RCC 7860 (cell line): ENCODE measurements at regions not wholly inside any gene's neighbourhood (a gene's known extent, or its start where the extent isn't known, plus 50 kb on each side); places are given as distances from the start of the nearest gene placed in this dataset.
"Not testable (repeated sequence)": the region's sequence is repeated elsewhere in the genome, so short reads cannot be mapped to it uniquely, and the experiment has no call there.

Source experiments
- DNase-seq: peaks from one replicate; pipeline ENCODE4 v3.0.0-alpha.2; 2015; ENCODE audit warnings: low spot score
- FAIRE-seq: peaks from 2 replicates; lab custom pipeline; 2012; peaks lifted over from hg19 to GRCh38; lab: Jason Lieb, UNC

- FAIRE-seq (no peak), DNase-seq (no peak)
Observed at GRCh38 chr7:13067036-13067435, 379.6 kb downstream of the ARL4A start.

- FAIRE-seq (no peak), DNase-seq (no peak)
Observed at GRCh38 chr7:13068032-13068431, 380.6 kb downstream of the ARL4A start.

- FAIRE-seq (no peak), DNase-seq (no peak)
Observed at GRCh38 chr7:13069841-13070240, 382.4 kb downstream of the ARL4A start.

- DNase-seq (no peak), FAIRE-seq (no peak)
Observed at GRCh38 chr7:13072014-13072413, 384.6 kb downstream of the ARL4A start.

GRCh38 chr7:13077466-13077865 is 390.0 kb downstream of the ARL4A start:
- peak; percentile 23 for DNase-seq
- FAIRE-seq = peak; percentile 75

GRCh38 chr7:13078105-13078504 is 390.7 kb downstream of the ARL4A start:
- no peak for FAIRE-seq

GRCh38 chr7:13090959-13091358 is 403.5 kb downstream of the ARL4A start:
- FAIRE-seq = no peak
- DNase-seq = no peak

More at GRCh38 chr7:13078105-13078504, 390.7 kb downstream of the ARL4A start:
- no peak for DNase-seq

GRCh38 chr7:13091974-13092707 is 404.7 kb downstream of the ARL4A start:
- no peak for DNase-seq
- no peak for FAIRE-seq

GRCh38 chr7:13092708-13093005 is 405.2 kb downstream of the ARL4A start:
- DNase-seq (no peak), FAIRE-seq (no peak)

GRCh38 chr7:13093160-13093559 is 405.7 kb downstream of the ARL4A start:
- no peak for FAIRE-seq

GRCh38 chr7:13097499-13097898 is 410.1 kb downstream of the ARL4A start:
- DNase-seq (no peak), FAIRE-seq (no peak)

More at GRCh38 chr7:13093160-13093559, 405.7 kb downstream of the ARL4A start:
- no peak for DNase-seq

- no peak for DNase-seq
- no peak for FAIRE-seq
Observed at GRCh38 chr7:13098161-13098560, 410.7 kb downstream of the ARL4A start.

GRCh38 chr7:13099154-13099795 is 411.8 kb downstream of the ARL4A start:
- DNase-seq = peak; percentile 62
- no peak for FAIRE-seq

- DNase-seq = no peak
- FAIRE-seq = no peak
Observed at GRCh38 chr7:13104128-13104527, 416.7 kb downstream of the ARL4A start.

- DNase-seq (no peak), FAIRE-seq (no peak)
Observed at GRCh38 chr7:13105209-13105608, 417.8 kb downstream of the ARL4A start.

- FAIRE-seq = no peak
- no peak for DNase-seq
Observed at GRCh38 chr7:13106513-13106912, 419.1 kb downstream of the ARL4A start.

GRCh38 chr7:13107291-13107690 is 419.9 kb downstream of the ARL4A start:
- FAIRE-seq (no peak), DNase-seq (no peak)

GRCh38 chr7:13108061-13108460 is 420.6 kb downstream of the ARL4A start:
- FAIRE-seq (no peak), DNase-seq (no peak)

- FAIRE-seq = no peak
- no peak for DNase-seq
Observed at GRCh38 chr7:13109201-13109600, 421.8 kb downstream of the ARL4A start.

GRCh38 chr7:13110107-13110506 is 422.7 kb downstream of the ARL4A start:
- no peak for DNase-seq
- no peak for FAIRE-seq

GRCh38 chr7:13111230-13111629 is 423.8 kb downstream of the ARL4A start:
- FAIRE-seq (no peak), DNase-seq (no peak)

- DNase-seq, FAIRE-seq: not testable (repeated sequence)
Observed at GRCh38 chr7:13114240-13114639, 426.8 kb downstream of the ARL4A start.
